ENCODE measurements at regions not wholly inside any gene's neighbourhood (a gene's known extent, or its start where the extent isn't known, plus 50 kb on each side); places are given as distances from the start of the nearest gene placed in this dataset.
A peak's percentile ranks its signal among the peaks of the same experiment; 100 is the strongest.

DNA sequence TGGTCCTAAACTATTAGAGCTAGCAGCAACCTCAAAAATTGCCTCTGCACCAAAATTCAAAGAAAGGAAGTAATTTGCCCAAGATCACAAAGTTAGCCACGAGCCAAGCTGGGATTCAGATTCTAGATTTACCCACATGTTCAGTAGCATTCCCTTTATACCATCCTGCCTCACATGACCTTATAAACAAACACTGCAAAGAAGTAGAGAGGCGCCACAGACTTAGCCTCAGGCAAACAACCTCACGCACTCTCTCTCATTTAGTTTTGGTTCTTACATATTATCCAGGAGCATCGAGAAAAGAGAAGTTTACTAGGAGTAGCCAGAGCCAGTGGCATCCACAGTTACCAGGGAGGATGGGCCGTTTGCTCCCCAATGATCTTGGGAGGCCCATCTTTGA is 226.6 kb downstream of the OSR1 start:
- DNase-seq (ENCODE audit: low read depth), result no peak
- TF ChIP-seq, protein P1, sequence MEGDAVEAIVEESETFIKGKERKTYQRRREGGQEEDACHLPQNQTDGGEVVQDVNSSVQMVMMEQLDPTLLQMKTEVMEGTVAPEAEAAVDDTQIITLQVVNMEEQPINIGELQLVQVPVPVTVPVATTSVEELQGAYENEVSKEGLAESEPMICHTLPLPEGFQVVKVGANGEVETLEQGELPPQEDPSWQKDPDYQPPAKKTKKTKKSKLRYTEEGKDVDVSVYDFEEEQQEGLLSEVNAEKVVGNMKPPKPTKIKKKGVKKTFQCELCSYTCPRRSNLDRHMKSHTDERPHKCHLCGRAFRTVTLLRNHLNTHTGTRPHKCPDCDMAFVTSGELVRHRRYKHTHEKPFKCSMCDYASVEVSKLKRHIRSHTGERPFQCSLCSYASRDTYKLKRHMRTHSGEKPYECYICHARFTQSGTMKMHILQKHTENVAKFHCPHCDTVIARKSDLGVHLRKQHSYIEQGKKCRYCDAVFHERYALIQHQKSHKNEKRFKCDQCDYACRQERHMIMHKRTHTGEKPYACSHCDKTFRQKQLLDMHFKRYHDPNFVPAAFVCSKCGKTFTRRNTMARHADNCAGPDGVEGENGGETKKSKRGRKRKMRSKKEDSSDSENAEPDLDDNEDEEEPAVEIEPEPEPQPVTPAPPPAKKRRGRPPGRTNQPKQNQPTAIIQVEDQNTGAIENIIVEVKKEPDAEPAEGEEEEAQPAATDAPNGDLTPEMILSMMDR (conservative IDR thresholded peaks at IDR 0.05; ENCODE audit: low read length), result no peak
- no peak overlapping the region for H3K4me3 ChIP-seq (ENCODE audit: low read length)

DNA sequence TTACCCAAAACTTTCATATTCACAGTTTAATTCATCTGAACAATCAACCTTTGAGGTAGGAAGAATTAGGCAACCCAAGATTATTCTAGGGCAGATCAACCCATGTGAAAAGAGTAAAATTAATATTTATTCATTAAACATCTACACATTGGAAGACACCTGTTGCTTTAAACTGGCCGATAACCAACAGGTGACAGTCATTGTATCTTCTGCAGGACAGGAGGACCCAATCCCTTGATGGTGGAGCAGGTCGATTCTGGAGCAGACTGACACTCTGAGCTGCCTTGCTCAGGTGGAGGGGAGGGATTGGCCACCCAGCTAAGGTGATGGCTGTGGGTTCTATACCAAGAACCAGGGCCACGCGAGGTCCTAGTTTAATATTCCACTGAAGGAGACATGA is 230.3 kb downstream of the OSR1 start:
- no peak overlapping the region for H3K4me3 ChIP-seq (ENCODE audit: low read length)
- no peak for DNase-seq (ENCODE audit: low read depth)
- TF ChIP-seq, protein P1 (conservative IDR thresholded peaks at IDR 0.05; ENCODE audit: low read length), result no peak

DNA sequence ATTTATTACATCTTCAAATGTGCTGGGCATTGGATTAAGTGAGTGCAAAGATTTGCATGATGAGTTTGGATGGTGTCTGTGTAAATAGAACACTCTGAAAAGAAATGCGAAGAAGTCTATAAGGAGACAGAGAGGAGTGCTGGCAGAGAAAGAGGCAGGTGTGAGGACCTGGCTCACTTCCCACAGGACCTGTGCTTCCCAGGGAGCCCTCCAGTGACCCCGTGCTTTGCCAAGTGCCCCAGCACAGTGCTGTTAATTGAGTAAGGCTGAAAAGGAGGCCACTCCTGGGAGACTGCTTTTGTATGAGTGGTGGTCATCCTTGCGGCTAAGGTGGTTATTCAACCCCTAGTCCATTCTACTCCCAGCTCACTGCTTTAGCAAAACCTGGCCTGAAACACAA is 230.8 kb downstream of the OSR1 start:
- no peak for DNase-seq (ENCODE audit: low read depth)
- H3K4me3 ChIP-seq (ENCODE audit: low read length), result no peak overlapping the region
- TF ChIP-seq, protein P1 (conservative IDR thresholded peaks at IDR 0.05; ENCODE audit: low read length), result no peak

DNA sequence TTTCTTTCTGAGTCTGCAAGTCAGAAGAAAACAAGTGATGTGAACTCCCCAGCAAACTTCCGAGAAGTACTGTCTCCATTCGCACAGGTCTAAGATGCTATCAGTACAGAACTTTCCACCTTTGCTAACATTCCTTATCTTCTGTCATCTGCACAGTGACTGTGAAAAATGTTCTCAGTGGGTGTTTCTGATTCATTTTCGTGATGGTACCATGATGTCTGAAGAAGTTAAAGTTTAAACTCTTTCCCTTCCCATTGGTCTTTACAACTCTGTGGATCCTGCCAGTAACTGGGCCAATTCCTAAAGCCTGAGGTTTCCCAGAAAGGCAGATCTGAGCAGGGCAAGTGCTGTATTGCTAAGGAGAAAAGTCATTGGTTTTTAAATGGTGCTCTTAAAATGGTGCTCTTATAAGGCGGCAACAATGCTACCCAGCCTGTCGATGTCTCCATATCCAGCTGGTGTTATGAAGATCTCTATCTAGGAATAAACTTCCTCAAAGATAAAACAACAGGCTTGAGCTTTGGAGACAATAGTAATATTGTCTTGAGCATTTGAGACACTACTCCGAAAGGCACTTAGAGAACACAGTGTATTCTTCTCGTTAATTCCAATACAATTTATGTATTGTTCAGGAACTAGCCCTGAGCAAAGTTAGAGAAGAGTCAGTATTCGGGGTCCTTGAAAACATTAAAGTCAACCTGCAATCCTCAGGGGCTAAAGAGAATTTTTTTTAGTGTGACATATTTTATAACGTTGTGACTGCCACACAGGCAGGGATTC is 232.3 kb downstream of the OSR1 start:
- H3K4me3 ChIP-seq (ENCODE audit: low read length), result no peak overlapping the region
- TF ChIP-seq, protein P1 (conservative IDR thresholded peaks at IDR 0.05; ENCODE audit: low read length), result no peak
- no peak for DNase-seq (ENCODE audit: low read depth)

DNA sequence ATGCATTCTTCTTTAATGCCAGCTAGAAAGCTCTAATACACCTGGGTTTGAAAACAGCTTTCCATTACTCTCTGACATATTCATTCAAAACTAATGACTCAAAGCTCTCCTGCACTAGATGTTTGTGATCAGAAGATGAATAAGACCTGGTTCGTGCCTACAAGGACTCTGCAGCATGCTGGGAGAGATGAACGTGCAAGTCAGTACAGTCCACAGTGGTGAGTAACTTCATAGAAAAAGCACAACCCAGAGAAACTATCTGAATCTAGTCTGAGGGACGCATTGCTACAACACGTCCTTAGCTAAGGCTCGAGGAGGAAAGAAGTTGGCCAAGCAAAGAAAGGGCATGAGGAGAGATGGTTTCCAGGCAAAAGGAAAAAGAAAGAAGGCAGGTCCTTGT is 234.3 kb downstream of the OSR1 start:
- no peak overlapping the region for H3K4me3 ChIP-seq (ENCODE audit: low read length)
- DNase-seq (ENCODE audit: low read depth), result peak; percentile 85
- TF ChIP-seq, protein P1 (conservative IDR thresholded peaks at IDR 0.05; ENCODE audit: low read length), result no peak

DNA sequence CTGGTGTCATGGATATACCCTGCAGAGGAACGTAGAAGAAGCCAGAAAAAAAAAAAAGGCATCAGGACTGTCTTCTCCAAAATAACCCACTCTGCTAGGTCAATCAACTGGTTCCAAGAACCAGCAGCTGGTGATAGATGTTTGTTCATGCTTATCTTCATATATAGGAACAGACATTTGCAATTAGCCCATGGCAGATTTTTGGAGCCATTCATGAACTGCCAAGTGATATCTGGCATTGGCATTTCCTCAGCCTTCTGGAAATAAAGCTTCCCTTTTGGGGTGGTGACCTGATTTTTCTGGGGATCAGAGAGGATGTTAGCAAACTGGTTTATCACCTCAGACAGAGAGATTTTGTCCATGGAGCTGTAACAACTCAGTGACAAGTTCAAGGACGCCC is 234.9 kb downstream of the OSR1 start:
- H3K4me3 ChIP-seq (ENCODE audit: low read length), result no peak overlapping the region
- DNase-seq (ENCODE audit: low read depth), result no peak
- TF ChIP-seq, protein P1 (conservative IDR thresholded peaks at IDR 0.05; ENCODE audit: low read length), result no peak

DNA sequence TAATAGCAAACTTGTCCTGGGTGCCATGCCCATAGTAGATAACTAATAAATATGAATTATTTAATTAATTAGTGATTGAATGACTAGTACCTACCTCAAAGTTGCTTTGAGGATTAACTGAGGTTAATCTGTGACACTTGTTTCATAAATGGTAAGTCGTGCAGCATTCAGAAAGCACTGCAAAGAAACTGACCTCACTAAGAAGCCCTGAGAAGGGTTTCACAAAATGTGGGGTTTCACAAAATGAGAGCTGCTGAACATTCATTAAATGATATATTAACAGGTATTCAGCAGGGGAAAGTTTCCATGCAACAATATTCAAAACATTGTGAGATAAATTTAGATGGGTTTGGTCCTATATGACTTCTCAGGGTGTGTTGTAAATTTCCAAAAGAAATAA is 236.2 kb downstream of the OSR1 start:
- no peak overlapping the region for H3K4me3 ChIP-seq (ENCODE audit: low read length)
- DNase-seq (ENCODE audit: low read depth), result no peak
- TF ChIP-seq, protein P1 (conservative IDR thresholded peaks at IDR 0.05; ENCODE audit: low read length), result no peak
